ENCODE measurements at regions not wholly inside any gene's neighbourhood (a gene's known extent, or its start where the extent isn't known, plus 50 kb on each side); places are given as distances from the start of the nearest gene placed in this dataset.
A peak's percentile ranks its signal among the peaks of the same experiment; 100 is the strongest.

DNA sequence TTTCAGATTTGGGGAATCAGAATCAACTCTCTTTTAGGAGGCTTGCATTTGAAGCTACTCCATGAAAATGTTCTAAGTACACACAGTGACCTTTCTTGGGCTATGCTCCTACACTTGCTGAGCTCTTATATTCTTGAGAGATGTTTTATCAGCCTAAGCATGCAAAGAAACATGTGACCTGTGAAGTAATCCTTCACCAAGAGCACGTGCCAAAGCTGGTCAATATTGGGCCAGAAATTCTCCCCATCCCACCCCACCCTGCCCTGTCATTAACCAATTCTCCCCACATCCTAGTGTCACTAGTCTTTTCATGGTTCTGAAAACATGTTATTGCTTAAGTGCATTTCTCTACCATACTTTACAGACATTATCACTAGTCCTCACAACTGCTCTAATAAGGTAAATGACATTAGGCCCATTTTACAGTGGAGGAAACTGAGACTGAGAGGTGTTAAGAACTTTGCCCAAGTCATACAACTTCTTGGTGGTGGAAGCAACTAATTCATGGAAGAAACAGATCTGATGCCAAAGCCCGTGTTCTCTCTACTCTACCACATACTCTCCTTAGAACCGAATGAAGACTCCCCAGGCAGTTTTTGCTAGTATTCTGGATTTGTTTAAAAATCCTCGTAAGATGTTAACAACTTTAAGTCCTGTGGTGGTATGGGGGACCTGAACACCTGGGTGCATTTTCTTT, 200.6 kb downstream of the PTEN start:
- H3K27ac Mint-ChIP-seq, result no peak overlapping the region
- ATAC-seq (replicated peaks in 1 of 2), result no peak
- H3K27me3 Mint-ChIP-seq (ENCODE audit: low read depth), result peaks cover 29% of the 10 kb centered on the region

DNA sequence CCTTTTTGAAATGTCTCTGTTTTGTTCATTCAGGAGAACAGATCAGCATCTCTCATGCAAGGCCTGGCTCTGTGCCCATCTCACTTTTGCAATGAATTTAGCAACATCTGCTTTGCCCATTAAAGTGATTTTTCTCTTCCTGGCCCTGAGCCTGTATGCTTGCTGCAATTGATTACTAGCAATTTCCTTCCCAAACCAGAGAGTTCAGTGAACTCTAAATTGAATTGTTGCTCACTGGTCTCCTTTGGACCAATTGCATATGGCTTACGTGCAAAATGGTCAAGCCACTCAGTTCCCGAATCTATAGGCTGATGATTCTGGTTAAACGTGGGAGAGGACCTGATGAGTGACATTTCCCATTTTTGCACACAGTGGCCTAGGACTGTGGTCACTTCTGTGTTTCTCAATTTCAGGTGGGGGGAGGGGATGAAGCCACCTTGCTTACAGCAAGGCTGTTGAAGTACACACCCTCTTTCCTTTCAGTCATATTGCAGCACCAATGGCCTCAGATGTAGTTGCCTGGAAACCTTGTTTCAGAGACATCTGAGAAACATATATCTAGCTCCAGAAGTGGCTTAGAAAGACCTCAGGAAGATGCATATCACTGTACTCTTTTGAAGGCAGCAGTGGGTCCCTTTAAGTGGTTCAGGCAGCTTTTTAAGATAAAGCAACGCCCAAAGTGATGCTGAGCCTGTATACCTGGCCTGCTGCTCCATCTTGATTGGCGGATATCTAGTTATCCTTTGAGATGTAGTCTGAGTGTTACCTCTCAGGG, 201.4 kb downstream of the PTEN start:
- peaks cover 53% of the 10 kb centered on the region for H3K4me1 Mint-ChIP-seq (ENCODE audit: low read depth)

More for the DNA sequence above, 200.6 kb downstream of the PTEN start:
- DNase-seq, result no peak
- Mint-ChIP-seq H3K4me1 (ENCODE audit: low read depth) (peaks cover 53% of the 10 kb centered on the region), H3K4me3 (peak overlapping the region in 1 of 2 donors; percentile 2), H3K9me3 (peaks cover 0 to 5% of the 10 kb centered on the region in 2 donors), H3K36me3 (ENCODE audit: insufficient read depth in 2 of 2) (peaks cover 5 to 6% of the 10 kb centered on the region in 2 donors)

DNA sequence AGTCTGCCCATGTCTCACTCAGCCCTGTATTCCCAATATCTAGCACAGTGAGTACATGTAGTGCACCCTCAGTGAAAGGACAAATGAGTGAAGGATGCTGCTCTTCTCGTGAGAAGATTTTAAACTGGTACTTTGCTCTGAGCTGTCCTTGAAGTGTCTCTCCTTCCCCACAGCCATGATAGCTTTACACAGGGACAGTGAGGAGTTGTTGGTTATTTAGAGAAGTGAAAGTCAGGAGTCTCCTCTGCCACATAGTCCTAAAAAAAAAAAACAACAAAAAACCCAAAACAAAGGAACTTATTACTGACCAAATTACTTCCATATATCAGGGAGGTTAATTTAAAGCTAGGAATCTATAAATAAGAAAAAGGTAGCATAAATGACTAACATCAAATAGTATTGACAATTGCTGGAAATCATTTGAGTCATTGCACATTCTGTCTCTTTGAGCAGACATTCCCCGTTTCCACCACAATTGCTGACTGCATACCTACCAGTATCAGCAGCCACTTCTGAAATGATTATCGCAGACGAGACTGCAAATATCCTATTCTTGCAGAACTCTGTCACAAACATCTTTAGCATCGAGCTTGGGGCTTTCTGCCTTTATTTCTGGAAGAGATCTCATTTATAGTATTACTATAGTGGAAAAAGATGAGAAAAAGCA, 202.1 kb downstream of the PTEN start:
- peaks cover 0 to 3% of the 10 kb centered on the region in 2 donors for H3K9me3 Mint-ChIP-seq
- H3K27ac Mint-ChIP-seq, result peak overlapping the region; percentile 88
- ATAC-seq (replicated peaks in 1 of 2) (peak; percentile 73 to 80), DNase-seq (peak; percentile 62)
- peaks cover 2 to 5% of the 10 kb centered on the region in 2 donors for H3K36me3 Mint-ChIP-seq (ENCODE audit: insufficient read depth in 2 of 2)
- peaks cover 47% of the 10 kb centered on the region for H3K4me1 Mint-ChIP-seq (ENCODE audit: low read depth)
- peak overlapping the region; percentile 40 to 82 for H3K4me3 Mint-ChIP-seq
- peaks cover 28% of the 10 kb centered on the region for H3K27me3 Mint-ChIP-seq (ENCODE audit: low read depth)

More for the DNA sequence above, 201.4 kb downstream of the PTEN start:
- Mint-ChIP-seq H3K9me3 (peaks cover 0 to 5% of the 10 kb centered on the region in 2 donors), H3K4me3 (peak overlapping the region; percentile 40 to 82), H3K27me3 (ENCODE audit: low read depth) (peaks cover 29% of the 10 kb centered on the region), H3K36me3 (ENCODE audit: insufficient read depth in 2 of 2) (peaks cover 5 to 6% of the 10 kb centered on the region in 2 donors), H3K27ac (peak overlapping the region; percentile 88)
- ATAC-seq (replicated peaks in 1 of 2) (peak; percentile 59 to 73), DNase-seq (peak; percentile 36 to 66)

DNA sequence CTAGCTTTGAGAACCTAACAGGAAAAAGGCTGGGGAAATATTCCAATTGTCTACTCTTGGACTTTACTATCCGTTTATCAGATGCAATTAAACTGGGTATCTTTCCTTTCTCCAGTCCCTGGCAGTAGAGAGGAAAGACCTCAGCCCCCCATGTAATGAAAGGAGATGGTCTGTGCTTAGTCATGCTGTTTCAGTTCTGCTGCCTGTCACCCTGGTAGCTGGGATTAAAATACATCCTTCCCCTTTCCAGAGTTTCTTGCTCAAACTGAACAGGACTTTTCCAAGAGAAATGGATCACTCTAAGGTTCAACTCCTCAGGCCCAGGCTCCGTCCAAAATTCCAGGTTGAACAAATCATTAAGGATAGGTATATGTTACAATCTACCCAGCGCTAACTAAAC, 202.9 kb downstream of the PTEN start:
- Mint-ChIP-seq H3K4me1 (ENCODE audit: low read depth) (peaks cover 39% of the 10 kb centered on the region), H3K4me3 (peak overlapping the region in 1 of 2 donors; percentile 12), H3K9me3 (no peaks in the 10 kb centered on the region), H3K27ac (no peak overlapping the region), H3K36me3 (ENCODE audit: insufficient read depth in 2 of 2) (peaks cover 0 to 3% of the 10 kb centered on the region in 2 donors), H3K27me3 (ENCODE audit: low read depth) (peaks cover 28% of the 10 kb centered on the region)
- DNase-seq, result no peak
- no peak for ATAC-seq (replicated peaks in 1 of 2)

DNA sequence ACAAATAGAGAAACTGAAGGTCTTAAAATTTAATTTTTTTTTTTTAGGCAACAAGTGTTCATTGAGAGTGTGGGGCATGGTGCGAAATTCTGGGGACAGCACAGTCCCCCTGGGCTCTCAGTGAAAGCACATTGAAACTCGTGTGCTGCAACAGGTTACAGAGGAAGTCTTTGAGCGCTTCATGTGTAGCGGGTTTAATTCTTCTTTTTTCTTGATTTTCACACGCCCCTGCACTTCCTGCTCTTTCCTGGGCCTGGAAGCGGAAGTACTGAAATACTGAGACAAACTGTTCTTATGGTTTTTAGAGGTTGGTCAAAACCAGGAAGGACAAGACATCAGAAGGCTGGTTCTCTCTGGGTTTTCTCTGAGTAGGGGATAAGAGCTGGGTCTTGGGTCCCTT, 203.5 kb downstream of the PTEN start:
- Mint-ChIP-seq H3K4me3 (peak overlapping the region in 1 of 2 donors; percentile 28), H3K4me1 (ENCODE audit: low read depth) (peaks cover 38% of the 10 kb centered on the region), H3K36me3 (ENCODE audit: insufficient read depth in 2 of 2) (peaks cover 0 to 3% of the 10 kb centered on the region in 2 donors), H3K27ac (no peak overlapping the region), H3K9me3 (no peaks in the 10 kb centered on the region), H3K27me3 (ENCODE audit: low read depth) (peaks cover 31% of the 10 kb centered on the region)
- ATAC-seq (replicated peaks in 1 of 2) (no peak), DNase-seq (no peak)

DNA sequence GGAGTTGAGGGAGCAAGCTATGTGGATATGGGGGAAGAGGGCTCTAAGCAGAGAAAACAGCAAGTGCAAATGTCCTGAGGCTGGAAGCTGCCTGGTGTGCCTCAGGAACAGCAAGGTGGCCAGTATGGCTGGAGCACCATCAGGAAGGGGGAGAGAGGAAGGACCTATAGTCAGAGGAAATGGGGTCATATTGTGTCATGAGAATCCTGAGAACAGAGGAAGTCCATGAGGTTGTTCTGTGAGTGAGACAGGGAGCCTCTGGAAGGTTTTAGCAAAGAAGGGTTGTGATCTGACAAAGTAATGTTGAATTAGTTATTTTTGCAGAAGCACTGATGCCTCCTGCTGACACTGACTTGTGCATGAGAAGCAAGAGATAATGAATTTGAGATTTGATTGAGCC, 204.3 kb downstream of the PTEN start:
- no peaks in the 10 kb centered on the region for H3K9me3 Mint-ChIP-seq
- H3K4me1 Mint-ChIP-seq (ENCODE audit: low read depth), result peaks cover 38% of the 10 kb centered on the region
- H3K27ac Mint-ChIP-seq, result no peak overlapping the region
- H3K4me3 Mint-ChIP-seq, result no peak overlapping the region
- H3K36me3 Mint-ChIP-seq (ENCODE audit: insufficient read depth in 2 of 2), result peaks cover 0 to 3% of the 10 kb centered on the region in 2 donors
- no peak for DNase-seq
- peaks cover 35% of the 10 kb centered on the region for H3K27me3 Mint-ChIP-seq (ENCODE audit: low read depth)
- no peak for ATAC-seq (replicated peaks in 1 of 2)

DNA sequence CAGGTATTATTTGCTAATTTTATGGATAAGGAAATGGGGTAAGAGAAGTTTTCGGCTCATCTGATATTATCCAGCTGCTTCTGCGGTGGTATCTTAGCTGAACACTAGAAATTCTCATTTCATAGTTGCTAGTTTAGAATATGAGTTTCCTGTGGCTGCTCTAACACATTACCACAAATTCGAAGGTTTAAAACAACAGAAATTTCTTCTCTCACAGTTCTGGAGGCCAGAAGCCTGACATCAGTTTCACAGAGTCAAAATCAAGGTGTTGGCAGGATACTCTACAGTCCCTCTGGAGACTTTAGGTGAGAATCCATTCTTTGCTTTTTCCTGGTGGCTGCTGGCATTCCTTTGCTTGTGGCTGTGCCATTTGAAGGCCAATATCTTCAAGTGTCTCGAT, 205.9 kb downstream of the PTEN start:
- no peak for DNase-seq
- Mint-ChIP-seq H3K4me1 (ENCODE audit: low read depth) (peaks cover 35% of the 10 kb centered on the region), H3K36me3 (ENCODE audit: insufficient read depth in 2 of 2) (peaks cover 0 to 3% of the 10 kb centered on the region in 2 donors), H3K4me3 (no peak overlapping the region), H3K9me3 (no peaks in the 10 kb centered on the region), H3K27me3 (ENCODE audit: low read depth) (peaks cover 34% of the 10 kb centered on the region), H3K27ac (no peak overlapping the region)
- no peak for ATAC-seq (replicated peaks in 1 of 2)

DNA sequence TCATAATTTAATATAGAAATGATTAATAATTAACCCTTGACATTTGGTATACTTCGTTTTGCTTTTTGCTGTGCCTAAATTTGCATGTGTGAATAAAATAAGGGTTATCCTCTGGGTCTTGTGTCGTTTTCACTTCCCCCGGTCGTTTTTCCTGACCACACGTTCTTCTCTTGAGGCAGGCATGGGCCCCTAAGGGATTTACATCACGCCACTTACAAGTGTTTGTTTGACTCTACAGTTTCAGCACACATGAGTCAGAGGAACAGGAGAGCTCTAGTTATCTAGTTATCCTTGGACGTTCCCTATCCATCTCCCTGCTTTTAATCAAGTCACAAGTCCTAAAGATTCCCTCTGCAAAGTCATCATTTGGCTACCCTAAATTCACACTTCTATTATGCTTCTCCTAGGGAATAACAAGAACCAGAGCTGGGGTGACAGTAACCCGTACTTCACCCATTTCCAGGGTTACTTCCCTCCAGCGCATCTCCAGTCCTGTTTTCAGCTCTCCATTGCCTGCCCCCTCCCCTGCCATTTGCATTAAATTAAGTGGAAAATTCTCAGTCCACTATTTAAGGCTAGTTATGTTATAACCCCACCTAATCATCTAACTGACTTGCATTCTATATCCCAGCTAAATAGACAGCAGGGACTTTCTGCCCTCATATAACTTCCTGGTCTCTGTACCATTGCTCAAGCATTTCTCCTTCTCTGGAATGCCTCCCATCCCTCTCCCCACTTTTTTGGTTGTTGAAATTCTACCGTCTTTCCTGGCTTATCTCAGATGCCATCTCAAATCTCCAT, 206.9 kb downstream of the PTEN start:
- H3K27me3 Mint-ChIP-seq (ENCODE audit: low read depth), result peaks cover 40% of the 10 kb centered on the region
- DNase-seq (no peak), ATAC-seq (replicated peaks in 1 of 2) (no peak)
- H3K36me3 Mint-ChIP-seq (ENCODE audit: insufficient read depth in 2 of 2), result peaks cover 0 to 3% of the 10 kb centered on the region in 2 donors
- H3K4me1 Mint-ChIP-seq (ENCODE audit: low read depth), result peaks cover 25% of the 10 kb centered on the region
- no peak overlapping the region for H3K4me3 Mint-ChIP-seq
- H3K27ac Mint-ChIP-seq, result no peak overlapping the region
- peaks cover 0 to 1% of the 10 kb centered on the region in 2 donors for H3K9me3 Mint-ChIP-seq

DNA sequence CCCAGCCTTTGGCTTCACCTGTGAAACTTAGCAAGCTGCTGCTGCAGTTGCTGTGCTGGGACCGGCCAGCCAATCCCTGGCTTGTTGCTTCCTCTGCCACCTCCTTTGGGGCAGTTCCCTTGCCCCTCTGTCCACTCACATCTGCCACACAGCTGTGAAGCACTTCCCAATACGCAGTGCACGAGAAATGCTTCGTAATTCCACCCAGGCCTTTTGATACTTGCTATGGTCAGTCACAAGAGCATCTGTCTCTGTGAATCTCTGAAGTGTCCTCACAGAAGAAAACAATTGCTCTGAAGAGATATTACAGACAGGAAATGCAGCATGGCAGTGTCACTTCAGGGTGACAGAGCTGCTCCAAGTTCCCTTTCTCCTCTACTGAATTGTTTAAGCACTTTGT, 208.5 kb downstream of the PTEN start:
- peaks cover 40% of the 10 kb centered on the region for H3K27me3 Mint-ChIP-seq (ENCODE audit: low read depth)
- peaks cover 0 to 3% of the 10 kb centered on the region in 2 donors for H3K36me3 Mint-ChIP-seq (ENCODE audit: insufficient read depth in 2 of 2)
- H3K9me3 Mint-ChIP-seq, result peaks cover 0 to 1% of the 10 kb centered on the region in 2 donors
- H3K4me1 Mint-ChIP-seq (ENCODE audit: low read depth), result peaks cover 16% of the 10 kb centered on the region
- H3K4me3 Mint-ChIP-seq, result no peak overlapping the region
- ATAC-seq (replicated peaks in 1 of 2) (no peak), DNase-seq (no peak)
- H3K27ac Mint-ChIP-seq, result no peak overlapping the region

DNA sequence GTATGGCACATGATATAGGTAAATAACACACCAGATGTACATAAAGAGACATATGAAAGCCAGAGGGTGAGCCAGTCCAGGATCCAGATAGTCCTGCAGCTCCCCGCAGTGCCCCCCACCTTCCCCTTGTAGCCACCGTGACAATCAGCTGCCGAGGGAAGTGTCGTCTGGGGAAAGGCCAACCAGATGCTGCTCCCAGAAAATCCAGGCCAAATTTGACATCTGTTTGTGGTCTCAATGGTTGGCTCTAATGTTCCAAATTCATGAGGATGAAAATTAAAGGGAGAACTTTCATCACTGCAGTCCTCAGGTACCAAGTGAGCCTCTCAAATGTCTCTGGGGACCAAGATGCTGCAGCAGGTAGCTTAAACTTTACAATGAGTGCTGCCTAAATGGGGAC, 210.3 kb downstream of the PTEN start:
- DNase-seq (no peak), ATAC-seq (replicated peaks in 1 of 2) (no peak)
- peaks cover 6% of the 10 kb centered on the region for H3K4me1 Mint-ChIP-seq (ENCODE audit: low read depth)
- no peak overlapping the region for H3K4me3 Mint-ChIP-seq
- no peak overlapping the region for H3K27ac Mint-ChIP-seq
- peaks cover 0 to 6% of the 10 kb centered on the region in 2 donors for H3K9me3 Mint-ChIP-seq
- H3K27me3 Mint-ChIP-seq (ENCODE audit: low read depth), result peaks cover 42% of the 10 kb centered on the region
- H3K36me3 Mint-ChIP-seq (ENCODE audit: insufficient read depth in 2 of 2), result no peaks in the 10 kb centered on the region

DNA sequence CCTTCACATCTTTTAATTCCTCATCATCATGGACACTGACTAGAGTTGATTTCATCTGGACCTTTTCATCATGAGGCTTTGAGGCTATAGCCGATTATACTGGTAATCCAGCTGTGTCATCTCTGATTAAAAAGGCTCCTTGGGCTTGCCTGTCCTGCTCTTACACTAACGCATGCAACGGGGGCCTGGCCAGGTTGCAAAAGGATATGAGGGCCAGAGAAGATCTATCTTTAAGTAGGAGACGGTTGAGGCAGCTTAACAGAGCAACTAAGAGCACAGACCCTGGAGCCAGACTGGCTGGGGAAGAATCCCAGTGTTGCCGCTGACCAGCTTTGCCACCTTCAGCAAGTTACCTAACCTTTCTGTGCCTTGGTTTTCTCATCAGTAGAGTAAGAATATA, 211.5 kb downstream of the PTEN start:
- Mint-ChIP-seq H3K4me3 (no peak overlapping the region), H3K36me3 (ENCODE audit: insufficient read depth in 2 of 2) (no peaks in the 10 kb centered on the region), H3K27ac (no peak overlapping the region), H3K27me3 (ENCODE audit: low read depth) (peaks cover 42% of the 10 kb centered on the region), H3K9me3 (peaks cover 0 to 6% of the 10 kb centered on the region in 2 donors), H3K4me1 (ENCODE audit: low read depth) (peaks cover 6% of the 10 kb centered on the region)
- no peak for DNase-seq
- no peak for ATAC-seq (replicated peaks in 1 of 2)

DNA sequence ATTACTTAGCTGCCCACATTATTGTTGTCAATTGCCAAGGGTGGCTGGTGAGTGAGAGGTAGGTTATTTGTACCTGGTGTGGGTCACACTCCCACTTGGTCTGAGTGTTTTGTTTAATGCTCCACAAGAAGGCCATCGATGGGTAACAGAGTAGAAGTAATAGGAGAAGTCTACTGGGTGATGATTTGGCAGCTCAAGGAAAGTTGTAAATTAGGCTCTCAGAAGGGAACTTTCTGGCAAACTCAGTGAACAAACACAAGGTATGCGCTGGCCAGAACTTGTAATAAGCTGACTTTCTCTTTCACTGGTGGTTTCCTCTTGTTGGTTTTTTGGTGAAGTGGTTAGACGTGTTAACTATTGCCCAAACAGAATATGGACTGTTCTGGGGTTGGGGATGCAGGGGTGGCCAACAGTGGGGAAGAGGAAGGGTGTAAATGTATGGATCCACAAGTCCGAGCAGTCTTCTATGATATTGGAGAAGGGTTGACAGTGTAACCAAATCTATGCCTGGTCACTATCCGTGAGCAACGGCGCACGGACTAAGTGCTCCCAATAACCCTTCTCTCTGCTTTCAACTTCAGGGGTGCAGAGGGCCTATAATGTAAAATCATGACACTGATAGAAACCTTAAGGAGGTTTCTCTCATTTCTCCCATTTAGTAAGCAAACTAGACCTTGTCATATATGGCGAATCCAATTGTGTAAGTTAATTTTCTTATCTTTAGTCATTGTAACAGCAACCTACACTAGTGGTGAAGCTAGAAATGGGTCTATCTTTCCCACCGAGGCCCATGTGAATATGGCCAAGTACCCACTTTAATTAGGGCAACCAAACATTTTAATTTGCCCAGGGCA, 212.8 kb downstream of the PTEN start:
- Mint-ChIP-seq H3K27me3 (ENCODE audit: low read depth) (peaks cover 39% of the 10 kb centered on the region), H3K4me1 (ENCODE audit: low read depth) (peaks cover 6% of the 10 kb centered on the region), H3K36me3 (ENCODE audit: insufficient read depth in 2 of 2) (no peaks in the 10 kb centered on the region), H3K4me3 (no peak overlapping the region), H3K9me3 (peaks cover 0 to 6% of the 10 kb centered on the region in 2 donors), H3K27ac (no peak overlapping the region)
- peak; percentile 27 to 57 for ATAC-seq (replicated peaks in 1 of 2)
- DNase-seq, result no peak
